Kidney tubule cell (primary cell): ENCODE measurements at regions not wholly inside any gene's neighbourhood (a gene's known extent, or its start where the extent isn't known, plus 50 kb on each side); places are given as distances from the start of the nearest gene placed in this dataset.
A peak's percentile ranks its signal among the peaks of the same experiment; 100 is the strongest.
"Not testable (repeated sequence)": the region's sequence is repeated elsewhere in the genome, so short reads cannot be mapped to it uniquely, and the experiment has no call there.

ENCODE experiments used
- DNase-seq: peaks from one replicate; pipeline ENCODE4 v3.0.0-alpha.2; 2018; ENCODE audit warnings: low spot score

GRCh38 chr1:221025956-221026355 lies 146.7 kb downstream of the HLX start:
- DNase-seq = peak; percentile 94

GRCh38 chr1:221029981-221030649 lies 150.9 kb downstream of the HLX start:
- DNase-seq = no peak

- no peak for DNase-seq
Measured at GRCh38 chr1:221030990-221031389, 151.7 kb downstream of the HLX start.

- DNase-seq = no peak
Measured at GRCh38 chr1:221031458-221032203, 152.4 kb downstream of the HLX start.

GRCh38 chr1:221032204-221032585 lies 153.0 kb downstream of the HLX start:
- DNase-seq = no peak

- no peak for DNase-seq
Measured at GRCh38 chr1:221032637-221033280, 153.5 kb downstream of the HLX start.

GRCh38 chr1:221035662-221036153 lies 156.5 kb downstream of the HLX start:
- DNase-seq = peak; percentile 67

- peak; percentile 59 for DNase-seq
Measured at GRCh38 chr1:221039616-221040015, 160.4 kb downstream of the HLX start.

- DNase-seq = no peak
Measured at GRCh38 chr1:221040101-221040500, 160.9 kb downstream of the HLX start.

- DNase-seq = peak; percentile 35
Measured at GRCh38 chr1:221040691-221041285, 161.5 kb downstream of the HLX start.

- DNase-seq = no peak
Measured at GRCh38 chr1:221044538-221044937, 165.3 kb downstream of the HLX start.

GRCh38 chr1:221045151-221045550 lies 165.9 kb downstream of the HLX start:
- DNase-seq = no peak

GRCh38 chr1:221045842-221046831 lies 166.9 kb downstream of the HLX start:
- peak; percentile 70 for DNase-seq

- not testable (repeated sequence) for DNase-seq
Measured at GRCh38 chr1:221051391-221051790, 172.1 kb downstream of the HLX start.

- peak; percentile 42 for DNase-seq
Measured at GRCh38 chr1:221053889-221054288, 174.6 kb downstream of the HLX start.

GRCh38 chr1:221059506-221059905 lies 180.3 kb downstream of the HLX start:
- no peak for DNase-seq

- no peak for DNase-seq
Measured at GRCh38 chr1:221063651-221064050, 184.4 kb downstream of the HLX start.

GRCh38 chr1:221066351-221067001 lies 187.2 kb downstream of the HLX start:
- no peak for DNase-seq

- DNase-seq = no peak
Measured at GRCh38 chr1:221067721-221068120, 188.5 kb downstream of the HLX start.

- DNase-seq = no peak
Measured at GRCh38 chr1:221069178-221069903, 190.1 kb downstream of the HLX start.
